ENCODE measurements at regions not wholly inside any gene's neighbourhood (a gene's known extent, or its start where the extent isn't known, plus 50 kb on each side); places are given as distances from the start of the nearest gene placed in this dataset.

DNA sequence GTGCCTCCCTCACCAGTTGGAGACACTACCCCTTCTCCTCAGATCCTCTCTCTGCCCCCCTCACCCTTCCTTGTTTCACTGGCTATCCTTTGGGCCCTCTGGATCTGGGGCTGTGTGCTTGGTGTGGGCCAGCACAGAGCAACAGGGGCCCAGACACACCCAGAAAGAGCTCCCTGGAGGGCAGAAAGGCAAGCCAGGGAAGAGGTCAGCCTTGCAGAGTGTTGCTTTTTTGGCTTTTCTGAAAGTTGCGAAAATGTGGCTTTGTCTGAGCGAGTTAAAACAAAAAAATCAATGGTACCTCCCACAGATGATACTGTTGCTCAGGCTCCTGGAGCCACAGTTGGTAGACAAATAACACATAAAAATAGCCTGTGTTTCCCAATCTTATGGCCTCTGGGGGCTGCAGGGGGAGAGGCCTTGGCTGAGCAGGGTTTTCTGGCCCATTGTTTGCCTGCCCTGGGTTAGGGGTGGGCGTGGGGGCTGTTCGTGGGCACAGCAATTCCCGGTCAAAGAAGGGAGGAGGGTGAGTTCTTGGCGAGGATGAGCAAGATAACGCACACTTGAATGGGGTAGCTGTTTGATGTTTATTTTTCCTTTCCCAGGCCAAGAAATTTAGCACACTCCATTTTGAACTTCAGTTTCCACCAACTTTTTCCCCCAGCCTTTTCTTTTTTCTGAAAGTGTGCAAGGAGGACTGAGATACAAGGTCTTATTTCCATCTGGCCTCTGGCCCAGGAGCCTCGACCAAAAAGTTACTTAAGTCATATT is 167.0 kb upstream of the HAAO start:
- no peak overlapping the region for H3K27ac ChIP-seq (ENCODE audit: low read length)

DNA sequence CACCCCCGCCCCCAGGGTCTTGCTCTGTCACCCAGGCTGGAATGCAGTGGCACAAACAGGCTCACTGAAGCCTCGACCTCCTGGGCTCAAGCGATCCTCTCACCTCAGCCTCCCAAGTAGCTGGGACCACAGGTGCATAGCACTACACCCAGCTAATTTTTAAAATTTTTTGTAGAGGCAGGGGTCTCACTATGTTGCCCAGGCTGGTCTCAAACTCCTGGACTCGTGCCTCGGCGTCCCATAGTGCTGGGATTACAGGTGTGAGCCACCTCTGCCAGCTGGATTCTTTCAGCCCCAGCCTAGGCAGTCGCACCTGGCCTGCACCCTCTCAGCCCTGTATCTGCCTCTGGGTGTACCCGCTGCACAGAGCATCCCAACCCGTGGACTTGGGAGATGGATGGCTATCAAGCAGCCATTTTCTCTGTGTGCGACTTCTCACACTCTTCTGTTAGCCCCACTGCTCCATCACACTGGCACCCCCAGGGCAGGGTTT is 166.4 kb upstream of the HAAO start:
- TF ChIP-seq, protein P1, sequence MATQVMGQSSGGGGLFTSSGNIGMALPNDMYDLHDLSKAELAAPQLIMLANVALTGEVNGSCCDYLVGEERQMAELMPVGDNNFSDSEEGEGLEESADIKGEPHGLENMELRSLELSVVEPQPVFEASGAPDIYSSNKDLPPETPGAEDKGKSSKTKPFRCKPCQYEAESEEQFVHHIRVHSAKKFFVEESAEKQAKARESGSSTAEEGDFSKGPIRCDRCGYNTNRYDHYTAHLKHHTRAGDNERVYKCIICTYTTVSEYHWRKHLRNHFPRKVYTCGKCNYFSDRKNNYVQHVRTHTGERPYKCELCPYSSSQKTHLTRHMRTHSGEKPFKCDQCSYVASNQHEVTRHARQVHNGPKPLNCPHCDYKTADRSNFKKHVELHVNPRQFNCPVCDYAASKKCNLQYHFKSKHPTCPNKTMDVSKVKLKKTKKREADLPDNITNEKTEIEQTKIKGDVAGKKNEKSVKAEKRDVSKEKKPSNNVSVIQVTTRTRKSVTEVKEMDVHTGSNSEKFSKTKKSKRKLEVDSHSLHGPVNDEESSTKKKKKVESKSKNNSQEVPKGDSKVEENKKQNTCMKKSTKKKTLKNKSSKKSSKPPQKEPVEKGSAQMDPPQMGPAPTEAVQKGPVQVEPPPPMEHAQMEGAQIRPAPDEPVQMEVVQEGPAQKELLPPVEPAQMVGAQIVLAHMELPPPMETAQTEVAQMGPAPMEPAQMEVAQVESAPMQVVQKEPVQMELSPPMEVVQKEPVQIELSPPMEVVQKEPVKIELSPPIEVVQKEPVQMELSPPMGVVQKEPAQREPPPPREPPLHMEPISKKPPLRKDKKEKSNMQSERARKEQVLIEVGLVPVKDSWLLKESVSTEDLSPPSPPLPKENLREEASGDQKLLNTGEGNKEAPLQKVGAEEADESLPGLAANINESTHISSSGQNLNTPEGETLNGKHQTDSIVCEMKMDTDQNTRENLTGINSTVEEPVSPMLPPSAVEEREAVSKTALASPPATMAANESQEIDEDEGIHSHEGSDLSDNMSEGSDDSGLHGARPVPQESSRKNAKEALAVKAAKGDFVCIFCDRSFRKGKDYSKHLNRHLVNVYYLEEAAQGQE (IDR thresholded peaks at IDR 0.05; ENCODE audit: insufficient read depth in 1 of 2, low read depth in 2 of 2, low read length in 1 of 2) = no peak
- TF ChIP-seq SIN3A (IDR thresholded peaks at IDR 0.05; ENCODE audit: borderline replicate concordance, insufficient read depth, low read depth, low read length) = no peak
- no peak for TF ChIP-seq POLR2AphosphoS5 (IDR thresholded peaks at IDR 0.05; ENCODE audit: low read depth, low read length)
- TF ChIP-seq, protein P2, sequence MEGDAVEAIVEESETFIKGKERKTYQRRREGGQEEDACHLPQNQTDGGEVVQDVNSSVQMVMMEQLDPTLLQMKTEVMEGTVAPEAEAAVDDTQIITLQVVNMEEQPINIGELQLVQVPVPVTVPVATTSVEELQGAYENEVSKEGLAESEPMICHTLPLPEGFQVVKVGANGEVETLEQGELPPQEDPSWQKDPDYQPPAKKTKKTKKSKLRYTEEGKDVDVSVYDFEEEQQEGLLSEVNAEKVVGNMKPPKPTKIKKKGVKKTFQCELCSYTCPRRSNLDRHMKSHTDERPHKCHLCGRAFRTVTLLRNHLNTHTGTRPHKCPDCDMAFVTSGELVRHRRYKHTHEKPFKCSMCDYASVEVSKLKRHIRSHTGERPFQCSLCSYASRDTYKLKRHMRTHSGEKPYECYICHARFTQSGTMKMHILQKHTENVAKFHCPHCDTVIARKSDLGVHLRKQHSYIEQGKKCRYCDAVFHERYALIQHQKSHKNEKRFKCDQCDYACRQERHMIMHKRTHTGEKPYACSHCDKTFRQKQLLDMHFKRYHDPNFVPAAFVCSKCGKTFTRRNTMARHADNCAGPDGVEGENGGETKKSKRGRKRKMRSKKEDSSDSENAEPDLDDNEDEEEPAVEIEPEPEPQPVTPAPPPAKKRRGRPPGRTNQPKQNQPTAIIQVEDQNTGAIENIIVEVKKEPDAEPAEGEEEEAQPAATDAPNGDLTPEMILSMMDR (IDR thresholded peaks at IDR 0.05) = no peak
- TF ChIP-seq TCF7L2 (IDR thresholded peaks at IDR 0.05; ENCODE audit: low read depth, low read length) = no peak
- Histone ChIP-seq H3K36me3 (ENCODE audit: control insufficient read depth, insufficient read depth, low read length) (no peaks in the 10 kb centered on the region), H3K4me3 (ENCODE audit: low read depth in 2 of 2, low read length in 2 of 2) (no peak overlapping the region), H3K9me3 (ENCODE audit: control insufficient read depth, insufficient read depth, low read depth, low read length) (no peaks in the 10 kb centered on the region), H3K4me1 (ENCODE audit: control insufficient read depth, insufficient read depth, low read length) (no peaks in the 10 kb centered on the region), H3K27me3 (ENCODE audit: control insufficient read depth, insufficient read depth, low read length) (no peaks in the 10 kb centered on the region), H3K27ac (ENCODE audit: low read length) (no peak overlapping the region)
- in situ Hi-C loops (cut with HindIII; ENCODE audit: low pct_unique_long_range_greater_than_20kb, low sequenced_read_pairs) = no loop called here
- CTCF ChIA-PET = no interaction called here
- intact Hi-C loops (cut with micrococcal nuclease; ENCODE audit: unreplicated experiment) = no loop called here
- POLR2A ChIA-PET = no interaction called here
- DNase-seq (ENCODE audit: low read depth, low spot score) (no peak), ATAC-seq (no peak)
- no TSS peak for BruUV-seq (replicated peaks)

More for the DNA sequence above, 167.0 kb upstream of the HAAO start:
- no TSS peak for BruUV-seq (replicated peaks)
- H3K27me3 ChIP-seq (ENCODE audit: control insufficient read depth, insufficient read depth, low read length) = no peaks in the 10 kb centered on the region
- H3K36me3 ChIP-seq (ENCODE audit: control insufficient read depth, insufficient read depth, low read length) = no peaks in the 10 kb centered on the region
- in situ Hi-C loops (cut with HindIII; ENCODE audit: low pct_unique_long_range_greater_than_20kb, low sequenced_read_pairs) = no loop called here
- no peaks in the 10 kb centered on the region for H3K4me1 ChIP-seq (ENCODE audit: control insufficient read depth, insufficient read depth, low read length)
- H3K4me3 ChIP-seq (ENCODE audit: low read depth in 2 of 2, low read length in 2 of 2) = no peak overlapping the region
- no peak for DNase-seq (ENCODE audit: low read depth, low spot score)
- CTCF ChIA-PET = interaction anchor here (0.5 kb wide), 1 partner anchor 270 kb away, joined by 3 read pairs; no protein-coding TSS in a partner anchor
- no peak for ATAC-seq
- intact Hi-C loops (cut with micrococcal nuclease; ENCODE audit: unreplicated experiment) = no loop called here
- POLR2A ChIA-PET = no interaction called here
- TF ChIP-seq POLR2AphosphoS5 (IDR thresholded peaks at IDR 0.05; ENCODE audit: low read depth, low read length) = no peak
- TF ChIP-seq, protein P2 (IDR thresholded peaks at IDR 0.05) = no peak
- TF ChIP-seq, protein P1 (IDR thresholded peaks at IDR 0.05; ENCODE audit: insufficient read depth in 1 of 2, low read depth in 2 of 2, low read length in 1 of 2) = no peak
- no peak for TF ChIP-seq SIN3A (IDR thresholded peaks at IDR 0.05; ENCODE audit: borderline replicate concordance, insufficient read depth, low read depth, low read length)
- TF ChIP-seq TCF7L2 (IDR thresholded peaks at IDR 0.05; ENCODE audit: low read depth, low read length) = no peak
- H3K9me3 ChIP-seq (ENCODE audit: control insufficient read depth, insufficient read depth, low read depth, low read length) = no peaks in the 10 kb centered on the region

Data from Panc1 (cell line).